HCT116 (cell line): ENCODE measurements at regions not wholly inside any gene's neighbourhood (a gene's known extent, or its start where the extent isn't known, plus 50 kb on each side); places are given as distances from the start of the nearest gene placed in this dataset.
"Not testable (repeated sequence)": the region's sequence is repeated elsewhere in the genome, so short reads cannot be mapped to it uniquely, and the experiment has no call there.

ENCODE experiments used
- ATAC-seq: fragments of 200-7000 bp; cut with Tn5 transposase; 2 replicates; pipeline ENCODE4 v1.9.1; 2020; ENCODE audit warnings: mild to moderate bottlenecking, moderate library complexity
- BruUV-seq: library from RNA; stranded (reverse); fragments of 400-500 nt; replicated peaks from 2 replicates; lab custom pipeline; 2021; lab: Mats Ljungman, UMichigan
- CTCF ChIA-PET: fragments of 300-600 bp; sonication (Branson Sonifier 250); formaldehyde crosslinking; loops from one replicate; lab custom pipeline; 2021; ENCODE audit warnings: antibody characterized with exemption; lab: Charles Lee
- POLR2A ChIA-PET: fragments of 300-600, 350-600 bp; sonication (Branson Sonifier 250); formaldehyde crosslinking; loops from one replicate; lab custom pipeline; 2021; ENCODE audit warnings: antibody characterized with exemption; lab: Charles Lee
- RAD21 ChIA-PET, 2 experiments: fragments of 300-600 bp; sonication (Branson Sonifier 250); formaldehyde crosslinking; loops; one replicate each; lab custom pipeline; 2023; ENCODE audit warnings: low total read pairs in 2 of 2; ENCODE audit not compliant: uncharacterized antibody in 2 of 2, unreplicated experiment in 2 of 2, low non-redundant PET in 1 of 2; lab: Charles Lee
- DNase-seq: peaks from one replicate; pipeline ENCODE4 v3.0.0-alpha.2; 2010; ENCODE audit warnings: low read depth, low spot score
- H2AFZ ChIP-seq: fragments of 200-600 bp; shearing (Covaris generic), sonication (generic); 2 replicates; pipeline ENCODE4 v1.6.1; 2017; ENCODE audit warnings: low read depth, mixed run types, mixed read lengths, antibody characterized with exemption, low read length; ENCODE audit not compliant: poor library complexity, severe bottlenecking
- H3K27ac ChIP-seq: 2 replicates; pipeline ENCODE4 v1.5.1; 2012; ENCODE audit warnings: low read depth, low read length
- H3K27me3 ChIP-seq: fragments of 200-600 bp; sonication (generic); 2 replicates; pipeline ENCODE4 v1.6.1; 2016; ENCODE audit warnings: mixed run types, low read length, mixed read lengths; ENCODE audit not compliant: insufficient read depth
- H3K36me3 ChIP-seq, 2 experiments: fragments of 200-500 bp in 1 of 2; fragments of 200-600 bp in 1 of 2; sonication (Bioruptor generic) in 1 of 2; sonication (generic) in 1 of 2; 2 replicates each; pipeline versions ENCODE4 v1.5.1 to v1.6.1; 2014 to 2016; ENCODE audit warnings: low read length in 2 of 2, inconsistent platforms in 1 of 2, mixed read lengths in 1 of 2, mixed run types in 1 of 2; ENCODE audit not compliant: insufficient read depth in 2 of 2, control insufficient read depth in 1 of 2
- H3K4me1 ChIP-seq, 2 experiments: fragments of 200-600 bp in 1 of 2; sonication (generic) in 1 of 2; 2 replicates each; pipeline versions ENCODE4 v1.5.1 to v1.6.1; 2012 to 2017; ENCODE audit warnings: low read length in 2 of 2, inconsistent platforms in 1 of 2, mild to moderate bottlenecking in 1 of 2, mixed read lengths in 1 of 2, mixed run types in 1 of 2, moderate library complexity in 1 of 2; ENCODE audit not compliant: insufficient read depth in 2 of 2, control insufficient read depth in 1 of 2
- H3K4me2 ChIP-seq: fragments of 200-600 bp; sonication (generic); 2 replicates; pipeline ENCODE4 v1.6.1; 2017; ENCODE audit warnings: mixed run types, low read length, mixed read lengths
- H3K4me3 ChIP-seq, 2 experiments: fragments of 200-600 bp in 1 of 2; sonication (generic) in 1 of 2; replicated peaks in 1 of 2; 2 replicates each; pipeline ENCODE4 v1.5.1; 2011 to 2016; ENCODE audit warnings: low read length in 2 of 2, control low read depth in 1 of 2, low read depth in 1 of 2, mild to moderate bottlenecking in 1 of 2, mixed read lengths in 1 of 2, mixed run types in 1 of 2
- H3K79me2 ChIP-seq: fragments of 200-600 bp; sonication (generic); 2 replicates; pipeline ENCODE4 v1.6.1; 2017; ENCODE audit warnings: mild to moderate bottlenecking, mixed run types, low read length, moderate library complexity, mixed read lengths; ENCODE audit not compliant: insufficient read depth
- H3K9ac ChIP-seq: fragments of 200-600 bp; sonication (generic); 2 replicates; pipeline ENCODE4 v1.6.1; 2016; ENCODE audit warnings: low read length, mixed read lengths
- H3K9me2 ChIP-seq: fragments of 200-600 bp; sonication (generic), shearing (Covaris generic); 2 replicates; pipeline ENCODE4 v1.6.1; 2017; ENCODE audit warnings: mixed run types, mild to moderate bottlenecking, moderate library complexity; ENCODE audit not compliant: insufficient read depth
- H3K9me3 ChIP-seq, 2 experiments: fragments of 200-500 bp in 1 of 2; fragments of 200-600 bp in 1 of 2; sonication (Bioruptor generic) in 1 of 2; sonication (generic) in 1 of 2; 2 replicates each; pipeline ENCODE4 v1.6.1; 2014 to 2017; ENCODE audit warnings: low read length in 2 of 2, mixed read lengths in 2 of 2, inconsistent platforms in 1 of 2, low read depth in 1 of 2, mild to moderate bottlenecking in 1 of 2, mixed run types in 1 of 2, moderate library complexity in 1 of 2; ENCODE audit not compliant: control insufficient read depth in 1 of 2, insufficient read depth in 1 of 2
- H4K20me1 ChIP-seq: fragments of 200-600 bp; sonication (generic), shearing (Covaris generic); 2 replicates; pipeline ENCODE4 v1.6.1; 2017; ENCODE audit warnings: mixed run types, mild to moderate bottlenecking, moderate library complexity; ENCODE audit not compliant: insufficient read depth
- ELF1 ChIP-seq: IDR thresholded peaks from 2 replicates; pipeline ENCODE4 v1.6.1; 2012; ENCODE audit warnings: low read depth, borderline replicate concordance
- JUND ChIP-seq: IDR thresholded peaks from 2 replicates; pipeline ENCODE4 v1.6.1; 2012
- intact Hi-C: fragments of 100-400 bp; cut with micrococcal nuclease; formaldehyde crosslinking; loops from 2 replicates; pipeline ENCODE4 v1.10.0; 2022
- TF ChIP-seq, protein P1 (sequence below), 3 experiments: fragments of 200-600 bp in 1 of 3; sonication (generic) in 1 of 3; IDR thresholded peaks in 2 of 3; conservative IDR thresholded peaks in 1 of 3; 2 replicates each; pipeline ENCODE4 v1.5.1; 2012 to 2017; ENCODE audit warnings: low read depth in 2 of 3, low read length in 2 of 3, antibody characterized with exemption in 1 of 3, borderline replicate concordance in 1 of 3, control low read depth in 1 of 3, mild to moderate bottlenecking in 1 of 3, mixed read lengths in 1 of 3, mixed run types in 1 of 3, moderate library complexity in 1 of 3; ENCODE audit not compliant: insufficient read depth in 1 of 3
- TF ChIP-seq, protein P2 (sequence below): IDR thresholded peaks from 2 replicates; pipeline ENCODE4 v1.6.1; 2011; ENCODE audit warnings: mild to moderate bottlenecking, low read length, moderate library complexity; ENCODE audit not compliant: insufficient replicate concordance; ENCODE audit errors: extremely low read depth

DNA sequence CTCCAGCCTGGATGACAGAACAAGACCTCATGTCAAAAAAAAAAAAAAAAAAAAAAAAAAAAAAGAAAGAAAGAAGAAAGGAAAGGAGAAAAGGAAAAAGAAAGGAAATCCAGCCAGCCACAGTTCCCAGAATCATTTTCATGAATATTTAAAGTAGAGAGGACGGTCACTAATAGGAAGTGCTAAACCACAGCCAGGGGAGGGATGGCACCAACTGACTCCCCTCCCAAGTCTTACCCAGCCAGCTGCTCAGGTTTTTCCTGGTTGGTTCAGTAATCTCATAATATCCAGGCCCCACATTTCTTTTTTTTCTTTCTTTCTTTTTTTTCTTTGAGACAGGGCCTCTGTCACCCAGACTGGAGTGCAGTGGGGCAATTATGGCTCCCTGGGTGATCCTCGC is 63.9 kb upstream of the AK4 start (continued):
- TF ChIP-seq ELF1 (no peak), JUND (no peak)
- TF ChIP-seq, protein P1, sequence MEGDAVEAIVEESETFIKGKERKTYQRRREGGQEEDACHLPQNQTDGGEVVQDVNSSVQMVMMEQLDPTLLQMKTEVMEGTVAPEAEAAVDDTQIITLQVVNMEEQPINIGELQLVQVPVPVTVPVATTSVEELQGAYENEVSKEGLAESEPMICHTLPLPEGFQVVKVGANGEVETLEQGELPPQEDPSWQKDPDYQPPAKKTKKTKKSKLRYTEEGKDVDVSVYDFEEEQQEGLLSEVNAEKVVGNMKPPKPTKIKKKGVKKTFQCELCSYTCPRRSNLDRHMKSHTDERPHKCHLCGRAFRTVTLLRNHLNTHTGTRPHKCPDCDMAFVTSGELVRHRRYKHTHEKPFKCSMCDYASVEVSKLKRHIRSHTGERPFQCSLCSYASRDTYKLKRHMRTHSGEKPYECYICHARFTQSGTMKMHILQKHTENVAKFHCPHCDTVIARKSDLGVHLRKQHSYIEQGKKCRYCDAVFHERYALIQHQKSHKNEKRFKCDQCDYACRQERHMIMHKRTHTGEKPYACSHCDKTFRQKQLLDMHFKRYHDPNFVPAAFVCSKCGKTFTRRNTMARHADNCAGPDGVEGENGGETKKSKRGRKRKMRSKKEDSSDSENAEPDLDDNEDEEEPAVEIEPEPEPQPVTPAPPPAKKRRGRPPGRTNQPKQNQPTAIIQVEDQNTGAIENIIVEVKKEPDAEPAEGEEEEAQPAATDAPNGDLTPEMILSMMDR (IDR thresholded peaks at IDR 0.05 in 2 of 3, conservative IDR thresholded peaks at IDR 0.05 in 1 of 3; ENCODE audit: borderline replicate concordance in 1 of 3, insufficient read depth in 1 of 3, low read depth in 2 of 3, low read length in 2 of 3): no peak
- TF ChIP-seq, protein P2, sequence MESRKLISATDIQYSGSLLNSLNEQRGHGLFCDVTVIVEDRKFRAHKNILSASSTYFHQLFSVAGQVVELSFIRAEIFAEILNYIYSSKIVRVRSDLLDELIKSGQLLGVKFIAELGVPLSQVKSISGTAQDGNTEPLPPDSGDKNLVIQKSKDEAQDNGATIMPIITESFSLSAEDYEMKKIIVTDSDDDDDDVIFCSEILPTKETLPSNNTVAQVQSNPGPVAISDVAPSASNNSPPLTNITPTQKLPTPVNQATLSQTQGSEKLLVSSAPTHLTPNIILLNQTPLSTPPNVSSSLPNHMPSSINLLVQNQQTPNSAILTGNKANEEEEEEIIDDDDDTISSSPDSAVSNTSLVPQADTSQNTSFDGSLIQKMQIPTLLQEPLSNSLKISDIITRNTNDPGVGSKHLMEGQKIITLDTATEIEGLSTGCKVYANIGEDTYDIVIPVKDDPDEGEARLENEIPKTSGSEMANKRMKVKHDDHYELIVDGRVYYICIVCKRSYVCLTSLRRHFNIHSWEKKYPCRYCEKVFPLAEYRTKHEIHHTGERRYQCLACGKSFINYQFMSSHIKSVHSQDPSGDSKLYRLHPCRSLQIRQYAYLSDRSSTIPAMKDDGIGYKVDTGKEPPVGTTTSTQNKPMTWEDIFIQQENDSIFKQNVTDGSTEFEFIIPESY: no peak

DNA sequence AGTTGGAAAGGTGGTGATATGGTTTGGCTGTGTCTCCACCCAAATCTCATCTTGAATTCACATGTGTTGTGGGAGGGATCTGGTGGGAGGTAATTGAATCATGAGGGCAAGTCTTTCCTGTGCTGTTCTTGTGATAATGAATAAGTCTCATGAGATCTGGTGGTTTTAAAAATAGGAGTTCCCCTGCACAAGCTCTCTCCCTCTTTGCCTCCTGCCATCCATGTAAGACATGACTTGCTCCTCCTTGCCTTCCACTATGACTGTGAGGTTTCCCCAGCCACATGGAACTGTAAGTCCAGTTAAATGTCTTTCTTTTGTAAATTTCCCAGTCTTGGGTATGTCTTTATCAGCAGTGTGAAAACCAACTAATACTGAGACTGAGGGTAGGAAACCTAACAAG is 60.5 kb upstream of the AK4 start:
- H3K9ac ChIP-seq, H2AFZ ChIP-seq, H3K9me3 ChIP-seq, intact Hi-C loops, BruUV-seq, H3K36me3 ChIP-seq, H3K4me3 ChIP-seq, H3K4me1 ChIP-seq, CTCF ChIA-PET, H3K27me3 ChIP-seq, H4K20me1 ChIP-seq, H3K9me2 ChIP-seq, RAD21 ChIA-PET, DNase-seq, H3K27ac ChIP-seq, H3K79me2 ChIP-seq, H3K4me2 ChIP-seq, ATAC-seq, POLR2A ChIA-PET: not testable (repeated sequence)
